ENCODE measurements at regions not wholly inside any gene's neighbourhood (a gene's known extent, or its start where the extent isn't known, plus 50 kb on each side); places are given as distances from the start of the nearest gene placed in this dataset.

DNA sequence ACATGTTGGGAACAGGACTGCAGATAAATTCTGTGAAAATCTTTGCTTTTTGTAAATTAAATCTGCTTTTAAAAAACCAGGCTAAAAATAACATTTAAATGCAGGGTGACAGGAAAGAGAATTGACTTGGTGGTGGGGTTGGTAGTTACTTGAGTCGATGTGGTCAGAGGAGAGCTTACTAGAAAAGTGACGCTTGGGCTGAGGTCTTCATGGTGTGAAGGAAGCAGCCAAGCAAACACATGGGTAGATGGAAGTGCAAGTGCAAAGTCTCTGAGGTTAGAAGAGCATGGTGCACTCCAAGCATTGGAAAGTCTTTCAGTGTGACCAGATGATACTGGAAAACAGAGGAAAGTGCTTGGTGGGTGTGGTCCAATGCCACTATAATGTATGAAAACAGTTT is 86.4 kb upstream of the THBS1 start:
- TF ChIP-seq, protein P1, sequence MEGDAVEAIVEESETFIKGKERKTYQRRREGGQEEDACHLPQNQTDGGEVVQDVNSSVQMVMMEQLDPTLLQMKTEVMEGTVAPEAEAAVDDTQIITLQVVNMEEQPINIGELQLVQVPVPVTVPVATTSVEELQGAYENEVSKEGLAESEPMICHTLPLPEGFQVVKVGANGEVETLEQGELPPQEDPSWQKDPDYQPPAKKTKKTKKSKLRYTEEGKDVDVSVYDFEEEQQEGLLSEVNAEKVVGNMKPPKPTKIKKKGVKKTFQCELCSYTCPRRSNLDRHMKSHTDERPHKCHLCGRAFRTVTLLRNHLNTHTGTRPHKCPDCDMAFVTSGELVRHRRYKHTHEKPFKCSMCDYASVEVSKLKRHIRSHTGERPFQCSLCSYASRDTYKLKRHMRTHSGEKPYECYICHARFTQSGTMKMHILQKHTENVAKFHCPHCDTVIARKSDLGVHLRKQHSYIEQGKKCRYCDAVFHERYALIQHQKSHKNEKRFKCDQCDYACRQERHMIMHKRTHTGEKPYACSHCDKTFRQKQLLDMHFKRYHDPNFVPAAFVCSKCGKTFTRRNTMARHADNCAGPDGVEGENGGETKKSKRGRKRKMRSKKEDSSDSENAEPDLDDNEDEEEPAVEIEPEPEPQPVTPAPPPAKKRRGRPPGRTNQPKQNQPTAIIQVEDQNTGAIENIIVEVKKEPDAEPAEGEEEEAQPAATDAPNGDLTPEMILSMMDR (IDR thresholded peaks at IDR 0.05; ENCODE audit: insufficient read depth, low read length, poor library complexity, severe bottlenecking), result no peak
- TF ChIP-seq EZH2phosphoT487 (conservative IDR thresholded peaks at IDR 0.05; ENCODE audit: low read length), result no peak

Measured in SU-DHL-6 (cell line).